Astrocyte (in vitro differentiated cells and primary cell): ENCODE measurements at regions not wholly inside any gene's neighbourhood (a gene's known extent, or its start where the extent isn't known, plus 50 kb on each side); places are given as distances from the start of the nearest gene placed in this dataset.
A peak's percentile ranks its signal among the peaks of the same experiment; 100 is the strongest.

Source experiments
- DNase-seq: peaks from one replicate; pipeline ENCODE4 v3.0.0-alpha.2; 2010; ENCODE audit warnings: low read depth
- FAIRE-seq: peaks from 2 replicates; lab custom pipeline; 2011; peaks lifted over from hg19 to GRCh38; lab: Jason Lieb, UNC
- H2AFZ ChIP-seq: 2 replicates; pipeline ENCODE4 v1.6.0; 2012; ENCODE audit warnings: low read depth, low read length, inconsistent platforms
- H3K27ac ChIP-seq: 2 replicates; pipeline ENCODE4 v1.5.1; 2011; ENCODE audit warnings: low read depth, low read length, inconsistent platforms
- H3K27me3 ChIP-seq: 2 replicates; pipeline ENCODE4 v1.6.0; 2011; ENCODE audit warnings: low read length, inconsistent platforms; ENCODE audit not compliant: insufficient read depth
- H3K36me3 ChIP-seq: 2 replicates; pipeline ENCODE4 v1.5.1; 2011; ENCODE audit warnings: low read length, inconsistent platforms; ENCODE audit not compliant: insufficient read depth
- H3K4me1 ChIP-seq: 2 replicates; pipeline ENCODE4 v1.5.1; 2011; ENCODE audit warnings: low read length, inconsistent platforms; ENCODE audit not compliant: insufficient read depth
- H3K4me2 ChIP-seq: 2 replicates; pipeline ENCODE4 v1.6.0; 2012; ENCODE audit warnings: low read length, inconsistent platforms
- H3K4me3 ChIP-seq: 2 replicates; pipeline ENCODE4 v1.5.1; 2011; ENCODE audit warnings: low read depth, mild to moderate bottlenecking, low read length, inconsistent platforms; ENCODE audit not compliant: insufficient read depth
- H3K79me2 ChIP-seq: 2 replicates; pipeline ENCODE4 v1.6.0; 2012; ENCODE audit warnings: mild to moderate bottlenecking, low read length, inconsistent platforms; ENCODE audit not compliant: insufficient read depth
- H3K9ac ChIP-seq: 2 replicates; pipeline ENCODE4 v1.6.0; 2012; ENCODE audit warnings: mild to moderate bottlenecking, low read length, inconsistent platforms
- H3K9me3 ChIP-seq: 2 replicates; pipeline ENCODE4 v1.5.1; 2012; ENCODE audit warnings: low read depth, mild to moderate bottlenecking, low read length, inconsistent platforms; ENCODE audit not compliant: insufficient read depth
- H4K20me1 ChIP-seq: 2 replicates; pipeline ENCODE4 v1.6.0; 2012; ENCODE audit warnings: low read length, inconsistent platforms; ENCODE audit not compliant: insufficient read depth
- H3K27ac Mint-ChIP-seq: one replicate; pipeline ENCODE4 v1.8.0; 2021; ENCODE audit warnings: mild to moderate bottlenecking, mixed read lengths; ENCODE audit not compliant: unreplicated experiment
- H3K27me3 Mint-ChIP-seq: one replicate; pipeline ENCODE4 v1.8.0; 2021; ENCODE audit warnings: low read depth, mixed read lengths; ENCODE audit not compliant: unreplicated experiment
- H3K36me3 Mint-ChIP-seq: one replicate; pipeline ENCODE4 v1.8.0; 2021; ENCODE audit warnings: low read depth, mixed read lengths; ENCODE audit not compliant: unreplicated experiment
- H3K4me1 Mint-ChIP-seq: one replicate; pipeline ENCODE4 v1.8.0; 2021; ENCODE audit warnings: low read depth, mixed read lengths; ENCODE audit not compliant: unreplicated experiment
- H3K4me3 Mint-ChIP-seq: one replicate; pipeline ENCODE4 v1.8.0; 2021; ENCODE audit warnings: mild to moderate bottlenecking, moderate library complexity, mixed read lengths; ENCODE audit not compliant: unreplicated experiment
- H3K9me3 Mint-ChIP-seq: one replicate; pipeline ENCODE4 v1.8.0; 2021; ENCODE audit warnings: mild to moderate bottlenecking, mixed read lengths; ENCODE audit not compliant: unreplicated experiment
- EZH2 ChIP-seq: IDR thresholded peaks from 2 replicates; pipeline ENCODE4 v1.6.1; 2012; ENCODE audit warnings: mild to moderate bottlenecking, low read length, inconsistent platforms; ENCODE audit not compliant: insufficient read depth
- TF ChIP-seq, protein P1 (sequence below): IDR thresholded peaks from 2 replicates; pipeline ENCODE4 v1.5.1; 2011; ENCODE audit warnings: low read depth, mild to moderate bottlenecking, inconsistent platforms, low read length, moderate library complexity; ENCODE audit not compliant: insufficient read depth

DNA sequence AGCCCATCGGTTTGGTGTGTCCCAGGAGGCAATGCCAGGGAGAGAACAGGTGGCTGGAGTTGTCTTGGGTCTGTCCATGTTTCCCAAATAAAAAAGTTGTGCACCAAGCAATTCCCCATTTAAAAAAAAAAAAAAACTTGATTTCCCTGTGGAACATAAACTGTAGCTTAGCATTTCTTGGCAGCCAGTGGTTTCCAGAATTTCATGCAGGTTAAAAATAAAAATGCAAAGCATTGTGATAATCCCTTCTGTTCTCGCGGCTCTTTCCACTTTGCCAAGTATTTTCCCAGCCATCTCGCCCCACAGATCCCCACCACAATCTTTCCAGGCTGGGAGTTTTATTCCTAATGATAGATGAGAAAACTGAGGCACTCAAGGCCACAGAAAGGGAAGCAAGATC lies 51.4 kb upstream of the MSX1 start:
- Histone ChIP-seq H3K79me2 (no peaks in the 10 kb centered on the region), H3K4me3 (no peak overlapping the region), H3K36me3 (no peaks in the 10 kb centered on the region), H3K27me3 (peaks cover 9% of the 10 kb centered on the region), H3K4me1 (no peaks in the 10 kb centered on the region), H3K9me3 (no peaks in the 10 kb centered on the region), H2AFZ (no peak overlapping the region), H3K9ac (no peak overlapping the region), H3K4me2 (no peak overlapping the region), H3K27ac (no peak overlapping the region), H4K20me1 (no peaks in the 10 kb centered on the region)
- FAIRE-seq (no peak), DNase-seq (no peak)
- TF ChIP-seq, protein P1, sequence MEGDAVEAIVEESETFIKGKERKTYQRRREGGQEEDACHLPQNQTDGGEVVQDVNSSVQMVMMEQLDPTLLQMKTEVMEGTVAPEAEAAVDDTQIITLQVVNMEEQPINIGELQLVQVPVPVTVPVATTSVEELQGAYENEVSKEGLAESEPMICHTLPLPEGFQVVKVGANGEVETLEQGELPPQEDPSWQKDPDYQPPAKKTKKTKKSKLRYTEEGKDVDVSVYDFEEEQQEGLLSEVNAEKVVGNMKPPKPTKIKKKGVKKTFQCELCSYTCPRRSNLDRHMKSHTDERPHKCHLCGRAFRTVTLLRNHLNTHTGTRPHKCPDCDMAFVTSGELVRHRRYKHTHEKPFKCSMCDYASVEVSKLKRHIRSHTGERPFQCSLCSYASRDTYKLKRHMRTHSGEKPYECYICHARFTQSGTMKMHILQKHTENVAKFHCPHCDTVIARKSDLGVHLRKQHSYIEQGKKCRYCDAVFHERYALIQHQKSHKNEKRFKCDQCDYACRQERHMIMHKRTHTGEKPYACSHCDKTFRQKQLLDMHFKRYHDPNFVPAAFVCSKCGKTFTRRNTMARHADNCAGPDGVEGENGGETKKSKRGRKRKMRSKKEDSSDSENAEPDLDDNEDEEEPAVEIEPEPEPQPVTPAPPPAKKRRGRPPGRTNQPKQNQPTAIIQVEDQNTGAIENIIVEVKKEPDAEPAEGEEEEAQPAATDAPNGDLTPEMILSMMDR, result no peak
- TF ChIP-seq EZH2, result no peak
- no peaks in the 10 kb centered on the region for H3K4me1 Mint-ChIP-seq
- no peaks in the 10 kb centered on the region for H3K36me3 Mint-ChIP-seq
- H3K4me3 Mint-ChIP-seq, result no peak overlapping the region
- H3K27ac Mint-ChIP-seq, result no peak overlapping the region
- H3K9me3 Mint-ChIP-seq, result peaks cover 12% of the 10 kb centered on the region
- peaks cover 48% of the 10 kb centered on the region for H3K27me3 Mint-ChIP-seq

DNA sequence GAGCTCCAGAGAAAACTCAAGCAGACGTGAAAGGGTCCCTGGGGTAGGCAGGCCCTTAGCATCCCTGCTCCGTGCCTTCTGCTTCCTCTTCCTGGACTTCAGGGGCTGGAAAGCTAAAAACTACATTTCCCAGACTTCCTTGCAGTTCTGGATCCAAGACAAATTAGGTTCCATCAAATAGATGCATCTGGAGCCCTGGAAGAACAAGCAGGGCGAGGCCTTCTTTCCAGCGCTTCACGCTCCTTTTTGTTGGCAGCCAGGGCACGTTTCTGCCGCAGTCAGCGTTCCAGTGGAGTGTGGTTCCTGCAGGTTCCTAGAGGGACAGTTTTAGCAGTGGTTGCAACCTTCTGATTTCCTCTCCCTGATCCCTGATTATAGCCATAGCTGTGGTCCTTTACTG lies 53.6 kb upstream of the MSX1 start:
- H3K4me2 ChIP-seq, result no peak overlapping the region
- Mint-ChIP-seq H3K27me3 (peaks cover 28% of the 10 kb centered on the region), H3K4me1 (peaks cover 8% of the 10 kb centered on the region), H3K9me3 (peaks cover 9% of the 10 kb centered on the region), H3K36me3 (no peaks in the 10 kb centered on the region), H3K27ac (no peak overlapping the region), H3K4me3 (no peak overlapping the region)
- no peaks in the 10 kb centered on the region for H3K9me3 ChIP-seq
- H3K4me1 ChIP-seq, result no peaks in the 10 kb centered on the region
- no peaks in the 10 kb centered on the region for H3K36me3 ChIP-seq
- FAIRE-seq (no peak), DNase-seq (no peak)
- H3K4me3 ChIP-seq, result no peak overlapping the region
- H3K79me2 ChIP-seq, result no peaks in the 10 kb centered on the region
- TF ChIP-seq EZH2, result no peak
- TF ChIP-seq, protein P1, result no peak
- no peak overlapping the region for H3K27ac ChIP-seq
- no peaks in the 10 kb centered on the region for H4K20me1 ChIP-seq
- peaks cover 7% of the 10 kb centered on the region for H3K27me3 ChIP-seq
- H3K9ac ChIP-seq, result no peak overlapping the region
- no peak overlapping the region for H2AFZ ChIP-seq

DNA sequence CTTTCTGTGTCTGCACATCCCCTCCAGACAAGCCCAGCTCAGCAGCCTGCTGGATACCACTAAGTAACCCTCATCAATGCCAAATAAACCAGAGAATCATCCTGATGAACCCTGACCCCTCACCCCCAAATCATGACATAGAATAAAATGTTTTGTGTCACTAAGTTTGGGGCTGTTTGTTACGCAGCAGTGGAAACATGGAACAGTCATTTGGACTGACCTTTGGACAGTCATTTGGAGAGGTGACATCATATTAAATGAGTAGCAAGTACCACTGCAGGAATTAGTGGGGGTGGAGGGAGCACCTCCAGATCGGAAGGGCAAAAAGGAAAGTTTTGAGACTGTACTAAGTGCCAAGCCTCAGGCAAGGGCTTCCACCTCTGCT lies 55.6 kb upstream of the MSX1 start:
- H3K4me3 Mint-ChIP-seq, result no peak overlapping the region
- H3K4me1 Mint-ChIP-seq, result peaks cover 12% of the 10 kb centered on the region
- H4K20me1 ChIP-seq, result no peaks in the 10 kb centered on the region
- H3K79me2 ChIP-seq, result no peaks in the 10 kb centered on the region
- peak overlapping the region; percentile 31 for H3K27ac Mint-ChIP-seq
- H3K4me2 ChIP-seq, result no peak overlapping the region
- H3K9me3 Mint-ChIP-seq, result peaks cover 9% of the 10 kb centered on the region
- peaks cover 28% of the 10 kb centered on the region for H3K27me3 Mint-ChIP-seq
- no peaks in the 10 kb centered on the region for H3K9me3 ChIP-seq
- DNase-seq (no peak), FAIRE-seq (no peak)
- H3K36me3 ChIP-seq, result no peaks in the 10 kb centered on the region
- H3K4me1 ChIP-seq, result no peaks in the 10 kb centered on the region
- TF ChIP-seq, protein P1, result no peak
- TF ChIP-seq EZH2, result no peak
- no peak overlapping the region for H3K9ac ChIP-seq
- H2AFZ ChIP-seq, result no peak overlapping the region
- H3K36me3 Mint-ChIP-seq, result no peaks in the 10 kb centered on the region
- peaks cover 7% of the 10 kb centered on the region for H3K27me3 ChIP-seq
- H3K27ac ChIP-seq, result no peak overlapping the region
- no peak overlapping the region for H3K4me3 ChIP-seq
